HG03066 (cell line): ENCODE measurements at regions not wholly inside any gene's neighbourhood (a gene's known extent, or its start where the extent isn't known, plus 50 kb on each side); places are given as distances from the start of the nearest gene placed in this dataset.
A peak's percentile ranks its signal among the peaks of the same experiment; 100 is the strongest.

ENCODE experiments used
- ATAC-seq: cut with Tn5 transposase; IDR thresholded peaks from one replicate; pipeline ENCODE4 v1.9.1; 2021; ENCODE audit warnings: low read depth; ENCODE audit not compliant: unreplicated experiment

DNA sequence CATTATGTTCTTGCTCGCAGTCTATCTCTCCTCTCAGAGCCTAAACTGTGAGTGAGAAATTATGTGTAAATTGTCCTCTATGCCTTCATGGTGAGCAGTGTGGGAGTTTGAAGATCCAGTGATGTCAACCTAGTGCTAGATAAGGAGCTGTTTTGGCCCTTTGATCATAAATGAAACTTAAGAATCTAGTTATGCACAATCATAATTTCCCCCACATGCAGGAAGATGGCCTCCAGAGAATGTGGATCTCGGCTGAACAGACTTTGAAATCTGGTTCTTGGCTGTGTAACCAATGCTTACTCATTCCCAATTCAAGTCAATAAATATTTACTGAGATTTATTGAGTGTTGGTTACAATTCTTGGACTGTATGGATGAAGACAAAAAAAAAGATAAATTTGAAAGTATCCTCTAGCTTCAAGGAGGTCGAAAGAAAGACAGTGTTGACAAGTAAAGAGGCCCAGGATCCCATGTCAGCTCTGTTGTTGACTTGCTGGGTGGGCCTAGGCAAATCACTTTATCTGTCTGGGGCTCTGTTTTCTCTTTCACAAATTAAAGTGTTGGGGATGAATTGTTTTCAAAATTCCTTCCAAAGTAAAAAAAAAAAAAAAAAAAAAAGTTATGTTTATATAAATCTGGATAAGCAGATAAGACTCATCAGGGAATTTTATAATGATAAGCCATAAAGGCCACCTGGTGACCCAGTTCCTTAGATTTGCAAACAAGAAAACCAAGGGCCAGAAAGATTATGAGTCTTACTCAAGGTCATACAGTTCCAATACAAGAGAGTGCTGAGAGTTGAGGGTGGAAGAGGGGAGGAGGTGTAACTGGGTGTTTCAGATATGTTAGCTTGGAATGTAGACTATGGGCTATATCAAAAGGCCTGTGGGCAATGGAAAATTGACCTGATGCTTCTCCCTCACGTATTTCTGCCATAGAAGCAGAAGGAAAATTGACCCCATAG is 969.9 kb downstream of the KCNMA1 start:
- no peak for ATAC-seq

DNA sequence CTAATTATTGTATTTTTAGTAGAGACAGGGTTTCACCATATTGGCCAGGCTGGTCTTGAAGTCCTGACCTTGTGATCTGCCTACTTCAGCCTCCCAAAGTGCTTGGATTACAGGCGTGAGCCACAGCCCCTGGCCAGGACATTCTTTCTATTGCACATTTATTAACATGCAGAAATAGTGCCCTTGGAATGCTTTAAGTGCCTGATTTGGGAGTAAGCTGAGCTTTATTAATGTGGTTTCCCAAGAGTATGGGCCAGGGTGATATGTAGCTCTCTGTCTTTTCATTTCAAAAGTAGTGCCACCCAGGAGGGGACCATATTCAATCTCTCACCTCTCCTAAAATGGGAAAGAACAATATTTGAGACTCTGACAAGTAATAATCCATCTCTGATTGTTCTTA is 970.7 kb downstream of the KCNMA1 start:
- ATAC-seq, result no peak

DNA sequence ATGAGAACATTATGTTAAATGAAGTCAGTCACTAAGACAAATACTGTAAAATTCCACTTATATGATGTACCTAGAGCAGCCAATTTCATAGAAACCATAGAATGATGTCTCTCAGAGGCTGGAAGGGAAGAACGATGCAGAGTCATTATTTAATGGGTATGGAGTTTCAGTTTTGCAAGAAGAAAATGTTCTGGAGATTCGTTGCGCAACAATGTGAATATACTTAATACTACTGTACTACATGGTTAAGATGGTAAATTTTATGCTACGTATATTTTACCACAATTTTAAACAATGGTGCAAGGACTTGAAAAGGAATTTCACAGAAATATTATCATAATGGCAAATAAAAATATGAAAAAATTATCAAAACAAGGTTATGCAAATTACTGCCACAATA is 972.6 kb downstream of the KCNMA1 start:
- ATAC-seq, result no peak

DNA sequence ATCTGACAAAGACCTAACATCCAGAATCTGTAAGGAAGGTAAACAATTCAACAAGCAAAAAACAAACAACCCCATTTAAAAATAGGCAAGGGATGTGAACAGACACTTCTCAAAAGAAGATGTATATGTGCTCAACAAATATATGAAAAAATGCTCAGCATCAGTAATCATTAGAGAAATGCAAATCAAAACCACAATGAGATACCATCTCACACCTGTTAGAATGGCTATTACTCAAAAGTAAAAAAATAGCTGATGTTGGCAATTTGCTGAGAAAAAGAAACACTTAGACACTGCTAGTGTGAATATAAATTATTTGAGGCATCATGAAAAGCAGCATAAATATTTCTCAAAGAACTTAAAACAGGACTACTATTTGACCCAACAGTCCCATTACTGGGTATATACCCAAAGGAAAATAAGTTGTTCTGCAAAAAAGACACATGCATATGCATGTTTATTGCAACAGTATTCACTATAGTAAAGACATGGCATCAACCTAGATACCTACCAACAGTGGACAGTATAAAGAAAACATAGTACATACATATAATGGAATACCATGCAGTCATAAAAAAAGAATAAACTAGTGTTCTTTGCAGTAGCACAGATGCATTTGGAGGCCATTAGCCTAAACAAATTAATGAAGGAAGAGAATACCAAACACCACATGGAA is 980.1 kb downstream of the KCNMA1 start:
- no peak for ATAC-seq

DNA sequence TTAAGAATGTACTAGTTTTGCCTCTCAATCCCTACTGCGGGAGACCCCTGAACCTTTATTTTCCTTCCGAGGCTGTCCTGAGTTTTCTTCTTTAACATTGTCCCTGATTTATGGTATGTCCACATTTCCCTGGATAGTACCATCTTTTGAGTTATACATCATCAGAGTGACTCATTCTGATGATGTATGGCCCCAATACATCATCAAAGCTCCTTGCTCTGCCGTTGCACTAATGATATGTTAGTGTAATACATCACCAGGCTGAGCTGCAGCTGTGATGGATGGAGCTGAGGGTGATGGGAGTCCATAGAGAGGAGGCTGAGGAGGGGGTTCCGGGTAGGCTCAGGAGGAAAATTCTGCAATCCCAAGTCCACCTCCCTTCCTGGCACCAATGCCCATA is 986.5 kb downstream of the KCNMA1 start:
- ATAC-seq, result no peak

DNA sequence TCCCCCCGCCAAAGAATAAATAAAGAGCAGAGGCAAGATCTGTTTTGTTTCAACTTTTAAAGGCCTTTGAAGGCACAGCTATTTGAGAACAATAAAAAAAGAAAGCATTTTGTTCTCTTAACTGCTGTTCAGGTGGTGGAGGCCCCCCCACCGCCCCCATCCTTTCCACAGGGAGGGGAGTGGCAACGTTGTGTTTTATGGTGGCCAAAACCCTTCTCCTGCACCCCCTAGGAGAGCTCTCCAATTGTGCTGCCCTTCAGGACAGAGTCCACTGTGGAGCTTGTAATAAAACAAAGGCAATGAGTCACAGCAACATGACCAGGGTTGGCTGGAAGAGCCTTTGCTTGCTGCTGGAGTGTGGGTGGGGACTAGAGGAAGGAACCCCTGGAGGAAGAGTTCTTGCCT is 987.9 kb downstream of the KCNMA1 start:
- no peak for ATAC-seq

DNA sequence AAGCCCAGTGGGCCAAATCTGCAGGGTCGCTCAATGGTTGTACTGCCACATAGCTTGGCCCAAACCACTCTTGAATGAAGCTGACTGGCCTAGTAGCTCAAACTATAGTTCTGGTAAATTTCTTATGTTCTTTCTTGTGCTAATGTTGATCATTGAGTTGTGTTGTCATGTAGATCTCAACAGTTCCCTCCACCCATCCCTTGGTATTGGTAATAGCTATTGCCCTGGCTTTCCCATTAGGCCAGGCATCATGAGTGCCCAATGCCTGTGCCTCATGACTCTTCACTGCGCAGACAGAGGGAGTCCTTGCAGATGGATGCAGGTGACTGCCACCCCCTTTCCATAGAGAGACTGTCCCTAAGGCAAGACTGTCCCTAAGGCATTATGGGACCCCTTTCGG is 988.4 kb downstream of the KCNMA1 start:
- no peak for ATAC-seq

DNA sequence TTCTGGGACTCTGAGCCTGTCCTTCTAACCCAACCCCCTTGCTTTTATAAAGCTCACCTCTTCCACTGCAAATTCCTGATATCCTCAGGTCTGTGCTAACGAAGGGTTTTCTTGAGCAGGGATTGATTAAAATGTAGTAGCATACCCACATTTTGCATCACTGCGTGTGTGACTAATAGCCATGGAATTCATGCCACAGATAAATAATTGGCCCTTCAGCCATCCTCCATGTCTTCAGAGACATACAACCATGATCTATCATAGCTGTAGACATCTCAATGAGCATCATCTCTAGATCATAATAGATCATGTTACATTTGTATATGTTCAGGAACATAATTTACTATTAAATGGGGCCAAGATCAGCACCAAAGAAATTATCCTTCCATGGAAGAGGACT is 990.3 kb downstream of the KCNMA1 start:
- no peak for ATAC-seq

DNA sequence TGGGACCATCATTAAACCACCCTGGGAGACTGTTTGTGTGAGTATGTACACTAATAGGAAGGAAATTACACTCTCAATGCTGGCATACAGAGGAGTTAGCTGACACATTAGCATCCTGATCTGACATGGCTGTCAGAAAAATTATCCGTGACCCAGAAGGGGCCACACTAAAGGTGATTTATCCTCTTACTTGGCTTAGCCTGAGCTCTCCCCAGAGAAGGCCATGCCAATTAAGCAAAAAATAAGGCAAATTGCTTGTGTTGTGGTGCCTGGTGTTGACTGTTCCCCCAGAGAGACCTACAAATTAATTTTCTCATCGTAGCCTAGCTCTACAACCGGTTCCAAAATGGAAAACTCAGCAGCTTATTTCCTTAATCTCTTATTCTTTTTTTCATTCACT is 992.3 kb downstream of the KCNMA1 start:
- ATAC-seq, result no peak

DNA sequence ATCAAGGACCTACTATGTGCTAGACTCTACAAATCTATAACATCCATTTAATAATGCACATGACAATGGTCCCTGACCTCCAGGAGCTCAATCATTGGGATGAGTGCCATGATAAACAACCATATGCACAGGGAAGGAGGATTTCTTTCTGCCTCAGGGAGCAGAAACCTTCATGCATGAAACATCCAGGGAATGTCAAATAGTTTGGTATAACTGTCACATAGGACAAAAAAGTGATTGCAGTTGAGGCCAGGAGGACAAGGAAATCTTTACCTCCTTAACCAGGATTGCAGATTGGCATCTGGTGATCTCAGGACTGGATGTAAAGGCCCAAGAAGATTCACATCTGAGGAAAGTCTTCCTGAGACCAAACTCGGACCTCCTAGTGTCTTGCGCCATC is 993.1 kb downstream of the KCNMA1 start:
- ATAC-seq, result no peak

DNA sequence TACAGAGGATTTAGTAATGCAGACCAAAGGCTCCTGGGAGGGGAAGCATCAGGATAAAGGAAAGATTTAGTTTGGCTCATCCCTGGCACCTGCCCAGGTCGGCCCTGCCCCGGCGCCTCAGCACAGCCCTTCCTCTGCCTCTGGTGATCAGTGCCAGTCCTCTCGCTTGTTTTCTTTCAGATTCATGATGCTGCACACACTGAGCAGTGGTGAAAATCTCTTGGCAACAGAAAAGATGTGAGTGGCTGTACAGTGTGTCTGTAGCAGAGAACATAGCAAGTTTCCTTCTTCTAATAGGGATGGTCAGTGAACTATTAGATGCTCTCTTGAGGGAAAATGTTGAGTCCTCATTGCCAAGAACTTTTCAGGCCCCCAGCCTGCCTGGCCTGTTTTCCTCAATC is 994.1 kb downstream of the KCNMA1 start:
- ATAC-seq, result no peak

DNA sequence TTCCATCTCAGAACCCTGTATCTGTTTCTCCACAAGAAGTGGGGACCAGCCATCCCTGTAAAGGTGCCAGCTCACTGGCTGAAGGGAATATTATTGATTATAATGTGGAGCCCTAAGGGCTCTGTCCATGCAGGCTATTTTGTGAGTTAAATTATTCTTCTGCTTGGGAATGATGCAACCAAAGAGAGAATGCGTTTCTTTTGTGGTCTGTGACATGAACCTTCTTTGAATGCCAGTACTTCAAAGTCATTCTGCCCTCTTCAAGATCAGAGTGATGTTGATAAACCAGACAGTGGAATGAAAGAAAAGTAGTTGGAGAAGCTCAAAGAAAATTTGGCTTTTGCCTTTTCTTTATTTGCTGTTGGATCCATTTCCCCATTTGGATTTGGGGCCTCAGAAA is 995.2 kb downstream of the KCNMA1 start:
- ATAC-seq, result no peak

DNA sequence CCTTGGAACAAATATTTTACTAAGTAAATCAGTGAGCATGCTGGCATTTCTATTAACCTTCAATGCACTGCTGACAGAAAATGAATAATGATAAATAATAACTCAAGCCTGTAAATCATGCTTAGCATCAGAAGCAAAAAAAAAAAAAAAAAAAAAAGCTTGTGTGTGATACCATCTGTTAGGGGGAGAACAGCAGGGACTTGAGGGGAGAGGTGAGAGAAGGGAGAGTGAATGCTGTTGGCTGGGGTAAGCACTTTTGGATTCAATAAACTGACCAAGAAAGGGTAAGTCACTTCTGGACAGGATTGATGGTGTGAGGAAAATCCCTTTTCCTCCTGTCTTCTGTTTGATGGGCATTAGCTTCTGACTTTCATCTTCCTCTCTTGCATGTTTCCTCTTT is 996.4 kb downstream of the KCNMA1 start:
- ATAC-seq, result no peak

DNA sequence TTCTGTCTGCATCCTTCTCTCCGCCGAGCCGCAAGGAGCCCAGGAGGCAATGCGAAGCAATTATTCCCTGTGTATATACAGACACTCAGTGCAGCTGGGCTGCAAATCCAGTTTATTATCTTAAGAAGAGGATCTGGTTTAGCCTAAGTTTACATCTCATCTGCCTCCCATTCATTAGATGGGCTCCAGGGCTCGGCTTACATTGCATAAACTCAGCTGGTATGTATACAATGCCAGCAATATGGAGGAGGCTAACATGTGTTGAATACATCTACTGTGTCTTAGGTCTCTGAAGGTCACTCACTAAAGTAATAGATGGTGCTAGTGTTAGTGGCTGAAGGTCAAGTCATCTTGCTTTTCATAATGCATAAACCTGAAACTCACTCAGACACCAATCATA is 996.8 kb downstream of the KCNMA1 start:
- ATAC-seq, result no peak

DNA sequence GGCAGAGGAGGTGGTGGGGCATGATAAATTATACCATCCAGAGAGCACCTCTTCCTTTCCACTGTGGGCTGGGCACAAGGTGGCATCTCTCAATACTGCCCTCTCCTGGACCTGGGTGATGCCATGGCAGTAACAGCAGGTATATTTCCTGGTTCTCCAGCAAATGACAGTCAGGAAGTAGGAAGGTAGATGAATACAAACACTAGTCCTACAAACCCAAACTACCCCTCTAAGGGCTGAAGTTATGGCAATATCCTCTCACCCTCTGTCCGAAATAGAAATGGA is 1004.9 kb downstream of the KCNMA1 start:
- ATAC-seq, result no peak

DNA sequence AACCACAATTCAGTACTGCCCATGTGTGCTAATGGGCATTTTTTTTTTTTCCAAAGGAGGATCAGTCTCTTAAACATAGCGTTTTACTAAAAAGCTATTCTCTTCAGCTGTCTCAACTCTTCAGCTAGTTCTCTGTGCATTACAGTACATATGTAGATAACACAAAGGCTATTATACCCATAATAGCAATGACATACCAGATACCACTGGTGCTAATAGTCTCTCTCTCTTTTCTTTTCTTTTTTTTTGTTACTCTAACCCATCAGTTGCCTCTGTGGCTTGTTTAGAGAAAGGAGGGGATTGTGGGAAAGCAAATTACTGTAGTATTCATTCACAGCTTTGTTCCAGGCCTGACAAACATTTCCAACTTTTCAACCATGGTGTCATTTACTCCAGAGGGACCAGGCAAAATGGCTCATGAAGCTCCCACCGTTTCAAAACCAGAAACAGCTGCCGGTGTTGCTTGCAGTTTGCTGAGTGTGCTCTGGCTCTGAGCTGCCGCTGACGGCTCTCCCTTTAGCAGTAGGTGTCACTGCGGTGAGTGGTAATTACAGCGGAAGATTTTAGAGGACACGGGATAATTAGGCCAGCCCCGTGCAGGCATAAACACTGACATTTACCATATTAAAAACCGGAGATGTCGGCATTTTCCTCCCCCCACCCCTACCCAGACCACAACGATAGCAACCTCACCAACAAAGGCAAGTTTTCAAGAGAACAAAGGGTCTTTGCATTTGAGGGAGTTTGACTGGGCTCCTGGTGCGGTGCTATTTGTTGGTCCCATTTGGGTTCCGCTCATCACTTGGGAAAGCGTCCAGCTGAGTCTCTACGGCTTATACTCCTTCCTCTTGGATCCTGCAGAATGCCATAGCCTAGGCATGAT is 1005.5 kb downstream of the KCNMA1 start:
- ATAC-seq, result no peak

DNA sequence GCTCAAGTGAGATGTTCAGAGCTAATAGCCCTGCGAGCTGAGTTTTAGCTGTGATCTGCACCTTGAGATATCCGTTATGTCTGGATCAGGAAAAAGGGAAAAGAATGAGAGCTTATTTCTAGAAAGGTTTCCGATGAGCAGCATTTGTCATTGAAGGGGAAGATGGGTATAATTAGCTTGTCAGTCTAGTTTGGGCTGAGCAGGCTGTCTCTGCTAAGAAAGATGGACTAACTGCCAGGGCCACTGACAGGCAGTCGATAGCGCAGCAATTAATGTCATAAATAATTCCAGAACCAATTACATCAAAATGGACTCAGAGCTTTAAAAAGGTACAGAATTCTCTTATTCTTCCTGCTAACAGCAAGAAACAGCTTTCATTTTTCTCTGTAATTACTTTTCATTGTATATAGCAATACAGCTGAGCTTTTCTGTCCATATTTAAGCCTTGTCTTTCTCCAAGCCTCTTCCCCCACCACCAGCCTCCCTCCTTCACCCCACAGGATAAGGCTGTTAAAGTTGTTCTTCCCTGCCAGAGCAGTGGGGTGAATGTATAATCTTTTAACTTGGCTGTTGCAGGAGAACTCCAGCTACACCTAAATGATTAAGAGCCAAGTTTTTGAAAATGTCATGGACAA is 1006.5 kb downstream of the KCNMA1 start:
- no peak for ATAC-seq

DNA sequence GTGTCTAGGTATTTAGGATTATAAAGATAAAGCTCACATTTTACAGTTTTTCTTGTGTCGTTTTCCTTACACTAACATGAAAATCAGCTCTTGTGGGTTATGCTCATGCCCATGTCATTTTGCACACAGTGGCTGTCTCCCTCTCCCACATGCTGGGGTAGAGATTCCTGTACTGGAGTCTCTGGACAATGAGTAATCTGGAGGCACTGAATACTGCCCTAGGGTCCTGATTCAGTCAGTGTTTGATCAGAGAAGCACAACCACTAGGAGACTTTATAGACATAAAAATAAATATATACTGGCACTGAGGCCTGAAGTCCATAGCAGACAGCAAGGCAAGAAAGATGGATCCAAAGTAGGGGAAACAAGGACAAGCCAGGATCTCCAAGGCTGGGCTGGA is 1008.8 kb downstream of the KCNMA1 start:
- no peak for ATAC-seq

DNA sequence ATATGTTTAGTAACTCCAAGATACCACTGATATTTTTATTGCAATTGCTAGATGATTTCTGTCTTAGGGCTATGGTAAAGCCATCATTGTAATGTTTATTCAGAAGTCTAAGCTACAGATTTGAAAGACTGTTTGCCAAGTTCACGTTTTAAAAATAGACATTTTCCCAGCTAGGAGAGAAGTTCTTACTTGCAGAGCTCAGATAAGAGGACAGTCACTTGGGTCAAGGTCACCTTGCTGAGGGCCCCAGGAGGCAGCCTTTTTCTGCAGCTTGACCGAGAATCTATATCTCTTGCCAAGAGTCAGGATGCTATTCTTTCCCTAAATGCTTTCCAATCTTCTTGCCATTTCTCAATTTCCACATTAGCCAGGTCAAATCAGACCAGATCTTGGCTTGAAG is 1011.2 kb downstream of the KCNMA1 start:
- no peak for ATAC-seq

DNA sequence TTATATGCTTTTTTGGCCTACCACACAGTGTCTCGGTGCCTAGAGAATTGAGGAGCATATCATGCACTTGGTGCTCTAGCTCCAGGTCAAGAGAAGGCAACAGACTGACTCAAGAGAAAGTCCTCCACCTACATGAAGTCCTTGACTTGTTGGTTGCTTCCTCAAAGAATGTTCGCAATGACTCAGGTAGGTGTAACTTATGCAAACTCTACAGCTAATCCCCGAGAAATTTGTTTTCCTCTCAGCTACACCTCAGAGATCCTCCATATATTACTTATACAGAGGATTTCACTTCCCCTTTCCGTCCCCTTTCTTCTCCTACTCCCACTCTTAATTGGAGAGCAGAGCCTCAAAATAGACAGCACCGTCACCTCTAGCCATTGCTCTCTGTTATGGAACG is 1013.1 kb downstream of the KCNMA1 start:
- ATAC-seq, result peak; percentile 81
